ENCODE measurements at regions not wholly inside any gene's neighbourhood (a gene's known extent, or its start where the extent isn't known, plus 50 kb on each side); places are given as distances from the start of the nearest gene placed in this dataset.

DNA sequence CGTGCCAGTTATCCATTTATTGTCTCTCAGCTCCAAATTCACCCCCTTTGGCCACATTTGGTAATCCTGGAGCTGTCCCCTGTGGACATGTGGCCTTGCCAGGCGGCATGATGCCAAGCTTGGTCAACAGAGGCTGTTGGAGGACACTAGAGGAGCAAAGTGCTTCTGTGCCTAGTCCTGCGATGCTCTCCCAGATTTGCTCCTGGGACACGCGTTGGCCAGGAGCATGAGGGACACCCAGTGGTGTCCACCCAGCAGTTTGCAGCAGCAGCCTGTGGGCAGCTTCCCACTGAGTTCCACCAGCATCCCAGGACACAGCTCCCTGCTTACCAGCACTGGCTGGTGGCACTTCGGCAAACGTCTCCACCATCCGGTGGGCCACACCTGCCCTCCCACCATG, 55.5 kb upstream of the STEAP1B start:
- Mint-ChIP-seq H3K36me3 (ENCODE audit: insufficient read depth) (peaks cover 2% of the 10 kb centered on the region), H3K27me3 (peaks cover 12 to 66% of the 10 kb centered on the region in 2 donors), H3K9me3 (no peaks in the 10 kb centered on the region), H3K4me1 (ENCODE audit: low read depth in 2 of 2) (no peaks in the 10 kb centered on the region), H3K27ac (no peak overlapping the region), H3K4me3 (no peak overlapping the region)
- no peak for ATAC-seq (replicated peaks)
- DNase-seq: no peak

DNA sequence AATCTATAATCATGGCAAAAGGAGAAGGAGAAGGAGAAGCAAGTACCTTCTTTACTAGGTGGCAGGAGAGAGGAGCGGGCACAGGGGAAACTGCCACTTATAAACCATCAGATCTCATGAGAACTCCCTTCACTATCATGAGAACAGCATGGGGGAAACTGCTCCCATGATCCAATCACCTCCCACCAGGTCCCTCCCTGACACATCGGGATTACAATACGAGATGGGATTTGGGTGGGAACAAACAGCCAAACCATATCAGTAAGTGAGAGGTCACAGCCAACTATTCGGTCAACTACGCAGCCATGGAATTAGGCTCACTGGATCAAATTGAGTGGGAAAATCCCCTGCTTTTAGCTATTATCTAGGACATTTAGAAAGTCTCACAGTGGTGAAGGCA, 54.2 kb upstream of the STEAP1B start:
- Mint-ChIP-seq H3K27me3 (peaks cover 24 to 79% of the 10 kb centered on the region in 2 donors), H3K4me1 (ENCODE audit: low read depth in 2 of 2) (peaks cover 8 to 11% of the 10 kb centered on the region in 2 donors), H3K4me3 (no peak overlapping the region), H3K27ac (no peak overlapping the region), H3K9me3 (no peaks in the 10 kb centered on the region), H3K36me3 (ENCODE audit: insufficient read depth) (no peaks in the 10 kb centered on the region)
- ATAC-seq (replicated peaks) (no peak), DNase-seq (no peak)

DNA sequence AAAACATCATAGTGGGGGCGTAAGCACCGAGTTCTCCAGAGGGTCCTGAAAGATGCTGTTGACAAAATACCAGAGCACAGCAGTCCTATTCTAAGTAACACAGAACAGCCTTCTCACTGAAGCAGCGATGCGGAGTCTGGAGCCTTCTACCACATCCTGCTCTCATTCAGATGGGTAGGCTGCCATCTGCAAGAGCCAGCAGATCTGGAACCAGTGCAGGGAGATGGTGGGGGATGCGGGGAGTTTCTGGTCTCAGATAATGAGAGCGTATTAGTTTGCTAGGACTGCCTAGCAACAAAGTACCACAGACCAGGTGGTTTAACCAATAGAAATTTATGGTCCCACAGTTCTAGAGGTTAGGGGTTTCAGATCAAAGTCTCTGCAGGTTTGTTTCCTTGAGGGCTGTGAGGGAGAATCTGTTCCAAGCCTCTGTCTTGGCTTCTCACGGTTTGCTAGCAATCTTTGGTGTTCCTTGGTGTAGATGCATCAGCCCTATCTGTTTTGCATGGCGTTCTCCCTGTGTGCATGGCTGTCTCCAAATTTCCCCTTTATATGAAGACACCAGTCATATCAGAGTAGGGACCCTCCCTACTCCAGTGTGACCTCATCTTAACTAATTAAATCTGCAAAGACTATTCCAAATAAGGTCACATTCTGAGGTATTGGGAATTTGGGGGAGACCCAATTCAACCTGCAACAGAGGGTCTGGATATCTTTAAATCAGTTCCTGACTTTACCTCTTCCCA, 52.0 kb upstream of the STEAP1B start:
- Mint-ChIP-seq H3K4me1 (ENCODE audit: low read depth in 2 of 2) (peaks cover 8 to 11% of the 10 kb centered on the region in 2 donors), H3K36me3 (ENCODE audit: insufficient read depth) (no peaks in the 10 kb centered on the region), H3K27me3 (peaks cover 25 to 88% of the 10 kb centered on the region in 2 donors), H3K27ac (no peak overlapping the region), H3K4me3 (no peak overlapping the region), H3K9me3 (no peaks in the 10 kb centered on the region)
- ATAC-seq (replicated peaks): no peak
- DNase-seq: no peak

DNA sequence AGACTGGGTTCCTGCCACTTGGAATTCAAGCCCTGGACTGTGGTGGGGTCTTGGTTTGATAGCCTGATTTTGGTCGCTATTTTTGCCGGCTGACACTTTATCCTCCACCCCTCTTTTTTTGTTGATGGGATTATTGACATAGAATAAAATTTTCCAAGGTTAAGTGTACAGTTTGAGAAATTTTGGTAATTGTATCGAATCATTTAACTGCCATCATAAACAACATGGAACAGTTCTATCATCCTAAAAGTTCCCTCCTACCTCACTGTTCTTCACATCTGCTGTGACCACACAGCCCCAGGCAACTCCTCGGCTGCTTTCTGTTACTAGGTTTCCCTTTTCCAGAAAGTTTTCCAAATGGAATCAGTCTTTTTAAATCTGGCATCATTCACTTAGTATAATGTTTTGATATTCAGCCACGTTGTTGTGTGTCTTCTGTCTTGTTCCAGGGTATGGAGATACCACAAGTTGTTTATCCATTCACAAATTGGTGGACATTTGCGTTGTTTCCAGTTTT, 50.6 kb upstream of the STEAP1B start:
- Mint-ChIP-seq H3K27ac (no peak overlapping the region), H3K27me3 (peaks cover 32 to 81% of the 10 kb centered on the region in 2 donors), H3K4me3 (no peak overlapping the region), H3K36me3 (ENCODE audit: insufficient read depth) (no peaks in the 10 kb centered on the region), H3K9me3 (no peaks in the 10 kb centered on the region), H3K4me1 (ENCODE audit: low read depth in 2 of 2) (peaks cover 8 to 11% of the 10 kb centered on the region in 2 donors)
- DNase-seq (no peak), ATAC-seq (replicated peaks) (no peak)

DNA sequence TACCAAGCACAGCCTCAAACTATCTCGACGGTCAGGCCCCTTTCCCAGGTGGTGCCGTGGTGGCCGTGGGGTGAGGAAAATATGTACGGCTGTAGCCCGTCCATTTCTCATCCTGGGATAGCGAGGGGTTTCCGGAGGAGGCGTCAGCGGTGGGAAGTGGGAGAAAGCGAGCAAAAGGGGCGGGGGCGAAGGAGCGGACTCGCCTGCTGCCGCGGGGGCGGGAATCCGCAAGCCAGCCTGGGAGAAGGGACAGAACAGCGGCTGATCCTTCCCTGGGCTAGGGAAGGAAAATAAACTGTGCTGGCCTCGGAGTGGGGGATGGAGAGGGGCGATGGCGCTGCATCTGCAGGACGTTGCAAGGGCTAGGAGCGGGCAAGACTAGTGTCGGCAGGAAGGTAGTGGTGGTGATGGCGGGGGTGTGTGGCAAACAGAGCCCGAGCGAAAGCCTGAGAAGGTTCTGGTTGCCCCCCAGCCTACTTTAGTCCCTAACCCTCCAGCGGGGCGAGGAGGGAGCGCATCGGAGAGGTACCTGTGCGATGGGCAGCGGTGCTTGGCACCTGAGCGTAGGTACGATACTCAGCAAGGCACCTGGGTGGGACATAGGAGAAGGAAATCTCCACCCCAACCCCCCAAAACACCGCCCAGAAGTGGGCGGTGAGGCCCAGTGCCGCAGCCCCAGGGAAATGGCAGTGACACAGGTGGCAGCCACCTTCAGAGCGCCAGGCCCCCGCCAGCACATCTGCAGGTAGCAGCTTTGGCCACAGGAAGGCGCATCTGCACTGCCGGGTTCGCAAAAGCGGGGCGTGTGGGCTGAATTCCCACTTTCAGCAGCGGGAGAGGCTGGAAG, 49.9 kb upstream of the STEAP1B start:
- Mint-ChIP-seq H3K9me3 (no peaks in the 10 kb centered on the region), H3K4me3 (peak overlapping the region; percentile 33 to 69), H3K4me1 (ENCODE audit: low read depth in 2 of 2) (peaks cover 8 to 11% of the 10 kb centered on the region in 2 donors), H3K27ac (no peak overlapping the region), H3K27me3 (peaks cover 39 to 81% of the 10 kb centered on the region in 2 donors), H3K36me3 (ENCODE audit: insufficient read depth) (no peaks in the 10 kb centered on the region)
- no peak for ATAC-seq (replicated peaks)
- DNase-seq: no peak

Measured in effector memory CD8-positive, alpha-beta T cell (primary cell).